ENCODE measurements at regions not wholly inside any gene's neighbourhood (a gene's known extent, or its start where the extent isn't known, plus 50 kb on each side); places are given as distances from the start of the nearest gene placed in this dataset.

- Histone ChIP-seq H3K4me1 (ENCODE audit: control insufficient read depth in 1 of 2, insufficient read depth in 2 of 2, low read length in 2 of 2) (no peaks in the 10 kb centered on the region), H3K4me3 (replicated peaks in 1 of 2; ENCODE audit: low read depth in 1 of 2, low read length in 2 of 2) (no peak overlapping the region), H3K27me3 (ENCODE audit: insufficient read depth, low read length) (no peaks in the 10 kb centered on the region), H3K9me3 (ENCODE audit: control insufficient read depth in 1 of 2, insufficient read depth in 1 of 2, low read depth in 1 of 2, low read length in 2 of 2) (peaks cover 50 to 52% of the 10 kb centered on the region in 2 experiments; a peak in 2 of 4 replicates), H3K9ac (ENCODE audit: low read length) (no peak overlapping the region), H4K20me1 (ENCODE audit: insufficient read depth) (no peaks in the 10 kb centered on the region), H3K4me2 (ENCODE audit: low read length) (no peak overlapping the region), H3K79me2 (ENCODE audit: insufficient read depth, low read length) (no peaks in the 10 kb centered on the region), H3K27ac (ENCODE audit: low read depth, low read length) (no peak overlapping the region), H3K9me2 (ENCODE audit: insufficient read depth) (no peaks in the 10 kb centered on the region), H2AFZ (ENCODE audit: low read depth, low read length, poor library complexity, severe bottlenecking) (no peak overlapping the region), H3K36me3 (ENCODE audit: control insufficient read depth in 1 of 2, insufficient read depth in 2 of 2, low read length in 2 of 2) (no peaks in the 10 kb centered on the region)
- ATAC-seq (no peak), DNase-seq (ENCODE audit: low read depth, low spot score) (no peak)
- ChIA-PET RAD21 (ENCODE audit: low non-redundant PET in 1 of 2, low total read pairs in 2 of 2, uncharacterized antibody in 2 of 2, unreplicated experiment in 2 of 2) (no interaction called here), POLR2A (no interaction called here), CTCF (no interaction called here)
- TF ChIP-seq SP1 (IDR thresholded peaks at IDR 0.05; ENCODE audit: low read depth) (no peak), POLR2AphosphoS5 (IDR thresholded peaks at IDR 0.05; ENCODE audit: low read depth, low read length) (no peak), TCF7L2 (IDR thresholded peaks at IDR 0.05; ENCODE audit: borderline replicate concordance, extremely low read depth, insufficient read depth, insufficient read length) (no peak), ZNF274 (IDR thresholded peaks at IDR 0.05; ENCODE audit: low read depth, low read length) (no peak), MAX (IDR thresholded peaks at IDR 0.05) (no peak), EZH2 (IDR thresholded peaks at IDR 0.05) (no peak), POLR2A (IDR thresholded peaks at IDR 0.05; ENCODE audit: borderline replicate concordance, extremely low read depth, insufficient read depth, insufficient read length) (no peak), RAD21 (IDR thresholded peaks at IDR 0.05; ENCODE audit: low read depth) (no peak), SIN3A (IDR thresholded peaks at IDR 0.05; ENCODE audit: low read depth) (no peak), REST (IDR thresholded peaks at IDR 0.05; ENCODE audit: low read depth) (no peak), EGR1 (IDR thresholded peaks at IDR 0.05; ENCODE audit: low read depth) (no peak), FOSL1 (IDR thresholded peaks at IDR 0.05; ENCODE audit: low read depth) (no peak), SRF (IDR thresholded peaks at IDR 0.05; ENCODE audit: low read depth) (no peak), ZFX (IDR thresholded peaks at IDR 0.05) (no peak), ELF1 (IDR thresholded peaks at IDR 0.05; ENCODE audit: borderline replicate concordance, low read depth) (no peak), ATF3 (IDR thresholded peaks at IDR 0.05) (no peak), EZH2phosphoT487 (IDR thresholded peaks at IDR 0.05; ENCODE audit: borderline replicate concordance) (no peak), YY1 (IDR thresholded peaks at IDR 0.05; ENCODE audit: extremely low read depth, insufficient replicate concordance, low read depth, low read length) (no peak), JUND (IDR thresholded peaks at IDR 0.05) (no peak)
- intact Hi-C loops (cut with micrococcal nuclease): no loop called here
- no TSS peak for BruUV-seq (replicated peaks)
Measured at GRCh38 chr17:52536489-52536888, 378.0 kb upstream of the CA10 start.

Data from HCT116 (cell line).